ENCODE measurements at regions not wholly inside any gene's neighbourhood (a gene's known extent, or its start where the extent isn't known, plus 50 kb on each side); places are given as distances from the start of the nearest gene placed in this dataset.

- peak; percentile 83 for DNase-seq
- H3K79me2 ChIP-seq (ENCODE audit: insufficient read depth), result no peaks in the 10 kb centered on the region
- no peak overlapping the region for H3K4me2 ChIP-seq
- TF ChIP-seq MAX (IDR thresholded peaks at IDR 0.05; ENCODE audit: low read depth) (no peak), EP300 (IDR thresholded peaks at IDR 0.05; ENCODE audit: borderline replicate concordance in 1 of 2, low read depth in 1 of 2, low read length in 1 of 2) (peak in 1 of 2 experiments; percentile 71; a peak in 2 of 4 replicates), USF2 (IDR thresholded peaks at IDR 0.05; ENCODE audit: borderline replicate concordance, low read depth, low read length) (no peak), RXRA (IDR thresholded peaks at IDR 0.05; ENCODE audit: borderline replicate concordance, low read depth) (no peak), RAD21 (IDR thresholded peaks at IDR 0.05; ENCODE audit: low read length) (peak; percentile 3; the same call in 1 of the 2 replicates), NRF1 (IDR thresholded peaks at IDR 0.05; ENCODE audit: low read depth, low read length) (no peak), SMC3 (IDR thresholded peaks at IDR 0.05; ENCODE audit: low read depth, low read length) (no peak), GATA2 (CRISPR knock-in tag; IDR thresholded peaks at IDR 0.05) (peak; percentile 26; the same call in 1 of the 2 replicates), EZH2phosphoT487 (IDR thresholded peaks at IDR 0.05; ENCODE audit: borderline replicate concordance, low read depth) (no peak), RCOR1 (IDR thresholded peaks at IDR 0.05; ENCODE audit: low read length) (peak; percentile 51), TEAD4 (IDR thresholded peaks at IDR 0.05; ENCODE audit: borderline replicate concordance, insufficient read depth) (no peak), CHD2 (IDR thresholded peaks at IDR 0.05; ENCODE audit: low read length, partially characterized antibody) (no peak), RFX5 (IDR thresholded peaks at IDR 0.05; ENCODE audit: low read length) (no peak), MXI1 (IDR thresholded peaks at IDR 0.05; ENCODE audit: low read depth, low read length) (peak; percentile 32; the same call in 1 of the 2 replicates), REST (IDR thresholded peaks at IDR 0.05; ENCODE audit: low read depth, low read length) (no peak), TAF1 (IDR thresholded peaks at IDR 0.05; ENCODE audit: borderline replicate concordance, low read depth, low read length) (no peak), YY1 (IDR thresholded peaks at IDR 0.05; ENCODE audit: low read depth) (no peak), FOXM1 (IDR thresholded peaks at IDR 0.05; ENCODE audit: low read depth) (no peak), NFIC (IDR thresholded peaks at IDR 0.05; ENCODE audit: borderline replicate concordance) (no peak), ELF1 (IDR thresholded peaks at IDR 0.05) (no peak)
- TF ChIP-seq, protein P1, sequence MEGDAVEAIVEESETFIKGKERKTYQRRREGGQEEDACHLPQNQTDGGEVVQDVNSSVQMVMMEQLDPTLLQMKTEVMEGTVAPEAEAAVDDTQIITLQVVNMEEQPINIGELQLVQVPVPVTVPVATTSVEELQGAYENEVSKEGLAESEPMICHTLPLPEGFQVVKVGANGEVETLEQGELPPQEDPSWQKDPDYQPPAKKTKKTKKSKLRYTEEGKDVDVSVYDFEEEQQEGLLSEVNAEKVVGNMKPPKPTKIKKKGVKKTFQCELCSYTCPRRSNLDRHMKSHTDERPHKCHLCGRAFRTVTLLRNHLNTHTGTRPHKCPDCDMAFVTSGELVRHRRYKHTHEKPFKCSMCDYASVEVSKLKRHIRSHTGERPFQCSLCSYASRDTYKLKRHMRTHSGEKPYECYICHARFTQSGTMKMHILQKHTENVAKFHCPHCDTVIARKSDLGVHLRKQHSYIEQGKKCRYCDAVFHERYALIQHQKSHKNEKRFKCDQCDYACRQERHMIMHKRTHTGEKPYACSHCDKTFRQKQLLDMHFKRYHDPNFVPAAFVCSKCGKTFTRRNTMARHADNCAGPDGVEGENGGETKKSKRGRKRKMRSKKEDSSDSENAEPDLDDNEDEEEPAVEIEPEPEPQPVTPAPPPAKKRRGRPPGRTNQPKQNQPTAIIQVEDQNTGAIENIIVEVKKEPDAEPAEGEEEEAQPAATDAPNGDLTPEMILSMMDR (IDR thresholded peaks at IDR 0.05), result no peak
- POLR2A ChIA-PET, result no interaction called here
- no peaks in the 10 kb centered on the region for H3K9me3 ChIP-seq
- no peaks in the 10 kb centered on the region for H3K27me3 ChIP-seq (ENCODE audit: insufficient read depth)
- H3K27ac ChIP-seq (ENCODE audit: low read depth in 2 of 2, low read length in 1 of 2), result peak overlapping the region in 1 of 2 experiments; percentile 92; a peak in 2 of 4 replicates
- no peak overlapping the region for H3K4me3 ChIP-seq (ENCODE audit: low read depth in 2 of 2, low read length in 1 of 2)
- peaks cover 0 to 25% of the 10 kb centered on the region in 2 experiments; a peak in 2 of 4 replicates for H3K4me1 ChIP-seq (ENCODE audit: control insufficient read depth in 1 of 2, insufficient read depth in 2 of 2, low read depth in 1 of 2, low read length in 1 of 2)
- 6% methylated on average over 5 of the region's 5 CpGs for WGBS (ENCODE audit: low lambda C conversion rate)
- no peak overlapping the region for H3K9ac ChIP-seq
- CTCF ChIA-PET, result interaction anchor here (1.0 to 1.2 kb wide), 2 partner anchors 9 to 130 kb away, joined by 4 read pairs; no protein-coding TSS in a partner anchor
- no peaks in the 10 kb centered on the region for H4K20me1 ChIP-seq (ENCODE audit: insufficient read depth)
- H3K36me3 ChIP-seq (replicated peaks in 1 of 2; ENCODE audit: control insufficient read depth in 1 of 2, insufficient read depth in 2 of 2, low read length in 1 of 2), result no peaks in the 10 kb centered on the region
- H3K9me2 ChIP-seq, result no peaks in the 10 kb centered on the region
- no peak overlapping the region for H2AFZ ChIP-seq (ENCODE audit: low read depth)
- H3F3A ChIP-seq (replicated peaks; ENCODE audit: insufficient read depth), result no peaks in the 10 kb centered on the region
Measured at GRCh38 chr2:129793431-129793902, 186.0 kb upstream of the RAB6C start.

Data from SK-N-SH (cell line).